GM12865 (cell line): ENCODE measurements at regions not wholly inside any gene's neighbourhood (a gene's known extent, or its start where the extent isn't known, plus 50 kb on each side); places are given as distances from the start of the nearest gene placed in this dataset.

Experiments
- DNase-seq: peaks from one replicate; pipeline ENCODE4 v3.0.0; 2010; ENCODE audit warnings: low read depth
- H3K4me3 ChIP-seq: 2 replicates; pipeline ENCODE4 v1.5.1; 2011; ENCODE audit warnings: mild to moderate bottlenecking, low read depth, low read length, control low read depth
- CTCF ChIP-seq: IDR thresholded peaks from 2 replicates; pipeline ENCODE4 v1.5.1; 2011; ENCODE audit warnings: low read length, control low read depth, low read depth, inconsistent platforms; ENCODE audit not compliant: insufficient read depth; ENCODE audit errors: missing control alignments

DNA sequence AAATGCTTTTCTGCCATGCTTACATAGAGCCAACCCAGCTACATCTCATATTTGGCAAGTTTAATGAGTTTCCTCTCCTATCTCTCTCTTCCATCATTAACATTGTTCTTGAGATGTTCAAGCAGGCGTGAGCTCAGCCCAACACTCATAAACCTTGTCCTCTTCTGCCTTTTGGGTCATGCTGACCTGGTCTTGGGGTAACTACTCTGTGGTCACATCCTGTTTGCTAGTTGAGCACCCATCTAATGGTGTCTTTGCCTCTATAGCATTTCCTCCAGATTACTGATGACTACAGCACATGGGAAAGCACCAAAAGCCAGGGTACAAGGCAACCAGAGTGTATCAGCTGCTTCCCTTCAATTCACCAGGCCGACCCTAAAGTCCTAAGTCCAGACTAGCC is 366.9 kb upstream of the HNRNPA3 start:
- no peak overlapping the region for H3K4me3 ChIP-seq
- peak; percentile 3 for DNase-seq
- no peak for TF ChIP-seq CTCF

- no peak for DNase-seq
- TF ChIP-seq CTCF = no peak
- no peak overlapping the region for H3K4me3 ChIP-seq
Observed at GRCh38 chr2:176847575-176847974, 365.0 kb upstream of the HNRNPA3 start.

DNA sequence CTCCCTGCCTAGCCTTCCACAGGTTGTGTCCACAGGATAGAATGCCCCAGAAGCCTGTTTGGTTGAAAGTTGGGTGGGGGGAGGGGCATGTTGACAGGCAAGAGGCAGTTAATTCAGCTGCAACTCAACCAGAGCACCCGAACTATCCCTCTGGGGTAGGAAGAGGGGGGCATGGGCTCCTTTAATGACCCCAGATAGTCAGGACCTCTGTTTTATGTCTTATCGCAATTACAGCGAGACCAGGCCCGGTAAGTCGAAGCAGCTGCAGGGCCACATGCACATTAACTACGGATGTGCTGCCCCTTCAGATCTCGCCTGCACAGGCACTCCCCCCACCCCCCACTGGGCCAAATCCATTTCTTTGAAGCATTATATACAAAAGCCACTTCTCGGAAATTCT is 363.8 kb upstream of the HNRNPA3 start:
- TF ChIP-seq CTCF = no peak
- DNase-seq = no peak
- H3K4me3 ChIP-seq = no peak overlapping the region

DNA sequence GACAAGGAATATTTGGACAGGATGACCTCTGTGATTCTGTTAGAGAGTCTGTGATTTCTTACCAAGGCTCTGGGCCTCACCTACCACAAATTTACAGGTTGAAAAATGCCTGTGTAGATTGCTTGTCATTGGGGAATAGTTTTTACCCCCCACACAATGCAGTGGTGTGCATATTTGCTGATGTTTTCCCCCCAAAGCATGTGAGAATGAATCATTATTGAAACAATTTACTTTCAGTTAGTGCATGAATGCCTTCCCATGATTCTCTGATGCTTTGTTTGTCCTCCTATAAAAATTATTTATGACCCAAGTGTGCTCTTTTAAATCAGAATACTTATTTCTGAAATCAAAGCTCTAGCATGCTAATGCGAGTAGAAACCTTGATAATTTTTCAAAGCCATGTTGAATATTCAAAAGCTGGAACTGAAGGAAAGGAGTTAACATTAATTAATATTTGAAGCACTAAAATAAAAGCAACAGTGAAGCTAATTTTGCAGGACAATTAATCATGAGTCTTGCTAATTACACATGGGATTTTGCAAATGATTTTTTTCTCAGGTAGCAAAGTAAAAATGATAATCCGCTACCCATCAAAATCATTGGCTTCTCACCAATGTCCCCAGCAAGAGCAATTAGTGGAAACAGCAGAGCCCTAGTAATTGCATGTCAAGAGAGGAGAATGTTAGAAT is 361.2 kb upstream of the HNRNPA3 start:
- DNase-seq = no peak
- no peak overlapping the region for H3K4me3 ChIP-seq
- no peak for TF ChIP-seq CTCF

- no peak for DNase-seq
- no peak for TF ChIP-seq CTCF
- H3K4me3 ChIP-seq = no peak overlapping the region
Observed at GRCh38 chr2:176851889-176852483, 360.6 kb upstream of the HNRNPA3 start.

DNA sequence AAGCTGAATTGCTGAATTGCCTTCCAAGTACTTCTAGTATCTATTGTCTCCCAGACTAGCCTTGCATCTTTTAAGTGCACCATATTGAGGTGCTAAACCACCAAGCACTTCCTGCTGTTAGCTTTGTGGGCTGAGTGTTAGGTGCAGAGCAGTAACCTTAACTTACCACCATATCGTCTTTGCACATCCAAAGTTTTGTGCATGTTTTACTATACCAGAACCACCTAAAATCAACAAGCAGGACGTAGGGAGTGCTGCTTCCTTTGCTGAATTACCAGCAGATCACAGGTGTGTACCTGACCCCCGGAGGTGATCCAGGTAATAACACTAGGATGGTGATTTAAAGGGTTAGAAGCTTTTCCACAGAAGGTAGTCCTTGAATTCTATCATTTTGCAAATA is 359.9 kb upstream of the HNRNPA3 start:
- peak; percentile 40 for DNase-seq
- H3K4me3 ChIP-seq = no peak overlapping the region
- TF ChIP-seq CTCF = no peak

DNA sequence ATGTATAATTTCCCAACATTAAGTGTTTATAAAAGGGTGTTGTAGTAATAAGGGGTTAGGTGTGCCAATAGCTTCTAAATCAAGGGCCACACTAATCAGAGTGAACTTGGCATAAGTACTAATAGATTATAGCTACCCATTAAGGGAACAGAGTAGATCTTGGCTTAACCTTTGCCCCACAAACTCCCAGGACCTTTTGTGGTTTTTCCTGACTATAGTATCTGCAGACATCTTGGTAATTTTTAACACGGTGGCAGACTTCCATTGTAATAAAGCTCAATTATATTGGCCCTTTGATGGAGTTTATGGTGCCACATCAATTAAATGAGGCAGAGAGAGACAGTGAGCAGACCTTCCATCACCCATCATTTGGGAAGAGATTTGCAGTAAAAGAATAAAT is 358.5 kb upstream of the HNRNPA3 start:
- no peak for TF ChIP-seq CTCF

More for the DNA sequence above, 358.5 kb upstream of the HNRNPA3 start:
- no peak for DNase-seq
- no peak overlapping the region for H3K4me3 ChIP-seq
